Transverse colon (tissue), 3 donors: ENCODE measurements at regions not wholly inside any gene's neighbourhood (a gene's known extent, or its start where the extent isn't known, plus 50 kb on each side); places are given as distances from the start of the nearest gene placed in this dataset.

Experiments used
- EP300 ChIP-seq: sonication (generic); formaldehyde crosslinking; IDR thresholded peaks from one replicate; pipeline ENCODE4 v1.6.1; 2017; ENCODE audit warnings: antibody characterized with exemption, low read depth
- POLR2A ChIP-seq: fragments of 450-650 bp; IDR thresholded peaks from one replicate; pipeline ENCODE4 v1.6.1; 2016; ENCODE audit warnings: antibody characterized with exemption, mild to moderate bottlenecking, moderate library complexity
- TF ChIP-seq, protein P1 (sequence below), 5 experiments: fragments of 200-600 bp in 3 of 5; fragments of 450-650 bp in 2 of 5; sonication (generic) in 3 of 5; IDR thresholded peaks; 1 replicate in 2 of 5; 2 replicates in 3 of 5; pipeline ENCODE4 v1.5.1; 2016 to 2017; ENCODE audit warnings: antibody characterized with exemption in 5 of 5, inconsistent platforms in 3 of 5, mild to moderate bottlenecking in 2 of 5, moderate library complexity in 1 of 5

DNA sequence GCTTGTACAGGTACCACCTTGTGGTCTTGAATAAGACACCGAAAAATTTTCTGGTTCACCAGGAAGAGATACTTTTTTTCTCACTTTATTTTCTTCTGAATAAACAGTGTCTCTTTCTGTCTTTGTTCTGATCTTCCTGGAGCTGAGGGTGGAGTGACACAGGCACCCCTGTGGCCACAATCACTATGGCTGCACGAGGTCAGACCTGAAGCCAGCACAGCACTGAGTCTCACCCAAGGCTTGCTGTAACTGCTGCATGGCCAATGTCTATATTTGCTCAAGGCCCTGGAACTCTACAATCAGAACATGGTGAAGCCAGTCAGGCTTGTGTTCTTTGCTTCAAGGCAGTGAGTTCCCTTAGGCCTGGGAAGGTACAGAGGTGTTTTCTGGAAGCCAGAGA lies 87.2 kb downstream of the GPR174 start:
- TF ChIP-seq, protein P1, sequence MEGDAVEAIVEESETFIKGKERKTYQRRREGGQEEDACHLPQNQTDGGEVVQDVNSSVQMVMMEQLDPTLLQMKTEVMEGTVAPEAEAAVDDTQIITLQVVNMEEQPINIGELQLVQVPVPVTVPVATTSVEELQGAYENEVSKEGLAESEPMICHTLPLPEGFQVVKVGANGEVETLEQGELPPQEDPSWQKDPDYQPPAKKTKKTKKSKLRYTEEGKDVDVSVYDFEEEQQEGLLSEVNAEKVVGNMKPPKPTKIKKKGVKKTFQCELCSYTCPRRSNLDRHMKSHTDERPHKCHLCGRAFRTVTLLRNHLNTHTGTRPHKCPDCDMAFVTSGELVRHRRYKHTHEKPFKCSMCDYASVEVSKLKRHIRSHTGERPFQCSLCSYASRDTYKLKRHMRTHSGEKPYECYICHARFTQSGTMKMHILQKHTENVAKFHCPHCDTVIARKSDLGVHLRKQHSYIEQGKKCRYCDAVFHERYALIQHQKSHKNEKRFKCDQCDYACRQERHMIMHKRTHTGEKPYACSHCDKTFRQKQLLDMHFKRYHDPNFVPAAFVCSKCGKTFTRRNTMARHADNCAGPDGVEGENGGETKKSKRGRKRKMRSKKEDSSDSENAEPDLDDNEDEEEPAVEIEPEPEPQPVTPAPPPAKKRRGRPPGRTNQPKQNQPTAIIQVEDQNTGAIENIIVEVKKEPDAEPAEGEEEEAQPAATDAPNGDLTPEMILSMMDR (IDR thresholded peaks at IDR 0.05), result no peak
- TF ChIP-seq EP300 (no peak), POLR2A (no peak)
